HepG2 (cell line): ENCODE measurements at regions not wholly inside any gene's neighbourhood (a gene's known extent, or its start where the extent isn't known, plus 50 kb on each side); places are given as distances from the start of the nearest gene placed in this dataset.
"Not testable (repeated sequence)": the region's sequence is repeated elsewhere in the genome, so short reads cannot be mapped to it uniquely, and the experiment has no call there.

ENCODE experiments used
- HMGA1 ChIP-seq: sonication (generic); formaldehyde crosslinking; conservative IDR thresholded peaks from 2 replicates; pipeline ENCODE4 v1.4.0; 2020; ENCODE audit warnings: missing genetic modification reagents
- MXI1 ChIP-seq: IDR thresholded peaks from 3 replicates; pipeline ENCODE4 v1.6.1; 2012; ENCODE audit warnings: low read depth, low read length, inconsistent platforms, borderline replicate concordance
- ZNF138 ChIP-seq: sonication (generic); formaldehyde crosslinking; IDR thresholded peaks from 2 replicates; pipeline ENCODE4 v1.5.0; 2020; ENCODE audit warnings: mild to moderate bottlenecking, low read depth, missing genetic modification reagents
- TF ChIP-seq, protein P1 (sequence below): sonication (generic); formaldehyde crosslinking; IDR thresholded peaks from 2 replicates; pipeline ENCODE4 v1.4.0; 2020; ENCODE audit warnings: missing genetic modification reagents

GRCh38 chrX:3817480-3817879 is 104.0 kb upstream of the PRKX start:
- not testable (repeated sequence) for TF ChIP-seq ZNF138 (CRISPR knock-in tag); MXI1; HMGA1
- TF ChIP-seq, protein P1, sequence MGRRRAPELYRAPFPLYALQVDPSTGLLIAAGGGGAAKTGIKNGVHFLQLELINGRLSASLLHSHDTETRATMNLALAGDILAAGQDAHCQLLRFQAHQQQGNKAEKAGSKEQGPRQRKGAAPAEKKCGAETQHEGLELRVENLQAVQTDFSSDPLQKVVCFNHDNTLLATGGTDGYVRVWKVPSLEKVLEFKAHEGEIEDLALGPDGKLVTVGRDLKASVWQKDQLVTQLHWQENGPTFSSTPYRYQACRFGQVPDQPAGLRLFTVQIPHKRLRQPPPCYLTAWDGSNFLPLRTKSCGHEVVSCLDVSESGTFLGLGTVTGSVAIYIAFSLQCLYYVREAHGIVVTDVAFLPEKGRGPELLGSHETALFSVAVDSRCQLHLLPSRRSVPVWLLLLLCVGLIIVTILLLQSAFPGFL (CRISPR knock-in tag): not testable (repeated sequence)
